Stimulated activated CD8-positive, alpha-beta memory T cell treated with anti-CD3 and anti-CD28 coated beads, Interleukin-2, amount 100 ng/mL, for 48 hours (primary cell): ENCODE measurements at regions not wholly inside any gene's neighbourhood (a gene's known extent, or its start where the extent isn't known, plus 50 kb on each side); places are given as distances from the start of the nearest gene placed in this dataset.
"Not testable (repeated sequence)": the region's sequence is repeated elsewhere in the genome, so short reads cannot be mapped to it uniquely, and the experiment has no call there.

Experiments
- DNase-seq, 2 donors: peaks; one replicate each; pipeline ENCODE4 v3.0.0-alpha.2; 2020; ENCODE audit warnings: low read depth in 2 of 2

GRCh38 chrX:40373025-40373424 lies 207.7 kb upstream of the ATP6AP2 start:
- no peak for DNase-seq

- no peak for DNase-seq
These were observed 209.4 kb upstream of the ATP6AP2 start for GRCh38 chrX:40371376-40371775.

GRCh38 chrX:40368611-40369061 lies 212.1 kb upstream of the ATP6AP2 start:
- DNase-seq, result no peak

GRCh38 chrX:40366661-40367060 lies 214.1 kb upstream of the ATP6AP2 start:
- DNase-seq, result no peak

- not testable (repeated sequence) for DNase-seq
These were observed 218.5 kb upstream of the ATP6AP2 start for GRCh38 chrX:40362291-40362690.

GRCh38 chrX:40360557-40360956 lies 220.2 kb upstream of the ATP6AP2 start:
- no peak for DNase-seq

GRCh38 chrX:40359593-40359992 lies 221.2 kb upstream of the ATP6AP2 start:
- DNase-seq, result no peak

- DNase-seq, result no peak
These were observed 221.8 kb upstream of the ATP6AP2 start for GRCh38 chrX:40358994-40359393.

- no peak for DNase-seq
These were observed 231.5 kb upstream of the ATP6AP2 start for GRCh38 chrX:40349251-40349650.

GRCh38 chrX:40346379-40346778 lies 234.4 kb upstream of the ATP6AP2 start:
- no peak for DNase-seq

GRCh38 chrX:40343319-40343718 lies 237.5 kb upstream of the ATP6AP2 start:
- DNase-seq, result no peak

GRCh38 chrX:40340116-40340515 lies 240.7 kb upstream of the ATP6AP2 start:
- DNase-seq, result no peak

GRCh38 chrX:40333344-40333743 lies 235.6 kb upstream of the BCOR start:
- no peak for DNase-seq

- DNase-seq, result no peak
These were observed 234.0 kb upstream of the BCOR start for GRCh38 chrX:40331762-40332161.

GRCh38 chrX:40331353-40331752 lies 233.6 kb upstream of the BCOR start:
- DNase-seq, result no peak

GRCh38 chrX:40329616-40330015 lies 231.9 kb upstream of the BCOR start:
- no peak for DNase-seq

- DNase-seq, result no peak
These were observed 229.3 kb upstream of the BCOR start for GRCh38 chrX:40327085-40327484.

- no peak for DNase-seq
These were observed 228.6 kb upstream of the BCOR start for GRCh38 chrX:40326186-40326965.

- no peak for DNase-seq
These were observed 227.4 kb upstream of the BCOR start for GRCh38 chrX:40325161-40325560.

- no peak for DNase-seq
These were observed 226.2 kb upstream of the BCOR start for GRCh38 chrX:40323977-40324376.

- DNase-seq, result no peak
These were observed 223.1 kb upstream of the BCOR start for GRCh38 chrX:40320819-40321218.

GRCh38 chrX:40318801-40319200 lies 221.0 kb upstream of the BCOR start:
- DNase-seq, result no peak

- no peak for DNase-seq
These were observed 220.3 kb upstream of the BCOR start for GRCh38 chrX:40318076-40318475.

- no peak for DNase-seq
These were observed 218.7 kb upstream of the BCOR start for GRCh38 chrX:40316502-40316901.
